ENCODE measurements at regions not wholly inside any gene's neighbourhood (a gene's known extent, or its start where the extent isn't known, plus 50 kb on each side); places are given as distances from the start of the nearest gene placed in this dataset.

DNA sequence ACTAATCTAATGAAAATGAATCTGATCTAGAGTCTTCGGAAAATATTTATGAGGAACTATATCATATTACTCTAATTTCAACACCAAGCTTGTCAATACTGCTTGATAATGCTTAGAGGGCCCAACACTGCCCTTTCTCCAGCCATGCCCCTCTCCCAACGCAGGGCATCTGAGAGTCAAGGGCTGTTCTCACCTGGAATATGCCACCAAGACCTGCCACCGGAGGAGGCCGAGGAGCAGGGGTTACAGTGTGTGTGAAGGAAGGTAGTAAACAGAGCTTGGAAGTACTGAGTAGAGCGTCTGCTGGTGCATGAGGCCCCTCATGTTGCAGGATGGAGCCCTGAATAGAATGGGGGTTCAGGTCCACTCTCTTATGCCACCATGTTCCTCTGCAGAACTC, 301.3 kb upstream of the MPDZ start:
- no peak for TF ChIP-seq POLR2A (IDR thresholded peaks at IDR 0.05)
- TF ChIP-seq, protein P1, sequence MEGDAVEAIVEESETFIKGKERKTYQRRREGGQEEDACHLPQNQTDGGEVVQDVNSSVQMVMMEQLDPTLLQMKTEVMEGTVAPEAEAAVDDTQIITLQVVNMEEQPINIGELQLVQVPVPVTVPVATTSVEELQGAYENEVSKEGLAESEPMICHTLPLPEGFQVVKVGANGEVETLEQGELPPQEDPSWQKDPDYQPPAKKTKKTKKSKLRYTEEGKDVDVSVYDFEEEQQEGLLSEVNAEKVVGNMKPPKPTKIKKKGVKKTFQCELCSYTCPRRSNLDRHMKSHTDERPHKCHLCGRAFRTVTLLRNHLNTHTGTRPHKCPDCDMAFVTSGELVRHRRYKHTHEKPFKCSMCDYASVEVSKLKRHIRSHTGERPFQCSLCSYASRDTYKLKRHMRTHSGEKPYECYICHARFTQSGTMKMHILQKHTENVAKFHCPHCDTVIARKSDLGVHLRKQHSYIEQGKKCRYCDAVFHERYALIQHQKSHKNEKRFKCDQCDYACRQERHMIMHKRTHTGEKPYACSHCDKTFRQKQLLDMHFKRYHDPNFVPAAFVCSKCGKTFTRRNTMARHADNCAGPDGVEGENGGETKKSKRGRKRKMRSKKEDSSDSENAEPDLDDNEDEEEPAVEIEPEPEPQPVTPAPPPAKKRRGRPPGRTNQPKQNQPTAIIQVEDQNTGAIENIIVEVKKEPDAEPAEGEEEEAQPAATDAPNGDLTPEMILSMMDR (IDR thresholded peaks at IDR 0.05): no peak

All from Peyer's patch (tissue), 4 donors.